ENCODE measurements at regions not wholly inside any gene's neighbourhood (a gene's known extent, or its start where the extent isn't known, plus 50 kb on each side); places are given as distances from the start of the nearest gene placed in this dataset.
A peak's percentile ranks its signal among the peaks of the same experiment; 100 is the strongest.

GRCh38 chr11:17135916-17136683 is 58.6 kb upstream of the RPS13 start:
- no TSS peak for BruUV-seq (replicated peaks)
- H3K36me3 Mint-ChIP-seq (ENCODE audit: insufficient read depth, unreplicated experiment): peaks cover 70% of the 10 kb centered on the region

DNA sequence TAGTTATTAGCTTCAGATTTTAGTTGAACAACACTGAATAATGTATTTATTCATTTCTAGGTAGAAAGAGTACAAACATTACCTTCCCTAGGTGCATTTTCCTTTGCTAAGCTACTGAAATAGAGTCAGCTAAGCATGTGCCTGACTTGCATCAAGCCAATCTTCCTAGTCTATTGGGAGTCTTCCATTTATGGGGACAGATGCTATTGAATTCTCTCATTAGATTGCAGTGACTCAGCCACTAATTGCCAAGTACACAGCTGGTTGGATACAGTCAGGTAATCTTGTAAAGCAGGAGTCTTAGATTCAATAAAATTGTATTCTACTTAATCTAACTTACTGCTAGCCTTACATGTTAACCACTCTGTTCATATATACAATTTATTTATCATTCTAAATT is 55.2 kb upstream of the RPS13 start:
- Mint-ChIP-seq H3K4me1 (ENCODE audit: insufficient read depth, unreplicated experiment) (peaks cover 12% of the 10 kb centered on the region), H3K27ac (ENCODE audit: low read depth, unreplicated experiment) (no peak overlapping the region), H3K4me3 (ENCODE audit: unreplicated experiment) (no peak overlapping the region), H3K9me3 (ENCODE audit: unreplicated experiment) (no peaks in the 10 kb centered on the region), H3K27me3 (ENCODE audit: insufficient read depth, unreplicated experiment) (no peaks in the 10 kb centered on the region), H3K36me3 (ENCODE audit: insufficient read depth, unreplicated experiment) (peaks cover 52% of the 10 kb centered on the region)
- no peak for DNase-seq (ENCODE audit: unreplicated experiment)
- CTCF ChIA-PET: interaction anchor here (0.6 kb wide), 1 partner anchor 27 kb away, joined by 3 read pairs; no protein-coding TSS in a partner anchor
- TF ChIP-seq, protein P1, sequence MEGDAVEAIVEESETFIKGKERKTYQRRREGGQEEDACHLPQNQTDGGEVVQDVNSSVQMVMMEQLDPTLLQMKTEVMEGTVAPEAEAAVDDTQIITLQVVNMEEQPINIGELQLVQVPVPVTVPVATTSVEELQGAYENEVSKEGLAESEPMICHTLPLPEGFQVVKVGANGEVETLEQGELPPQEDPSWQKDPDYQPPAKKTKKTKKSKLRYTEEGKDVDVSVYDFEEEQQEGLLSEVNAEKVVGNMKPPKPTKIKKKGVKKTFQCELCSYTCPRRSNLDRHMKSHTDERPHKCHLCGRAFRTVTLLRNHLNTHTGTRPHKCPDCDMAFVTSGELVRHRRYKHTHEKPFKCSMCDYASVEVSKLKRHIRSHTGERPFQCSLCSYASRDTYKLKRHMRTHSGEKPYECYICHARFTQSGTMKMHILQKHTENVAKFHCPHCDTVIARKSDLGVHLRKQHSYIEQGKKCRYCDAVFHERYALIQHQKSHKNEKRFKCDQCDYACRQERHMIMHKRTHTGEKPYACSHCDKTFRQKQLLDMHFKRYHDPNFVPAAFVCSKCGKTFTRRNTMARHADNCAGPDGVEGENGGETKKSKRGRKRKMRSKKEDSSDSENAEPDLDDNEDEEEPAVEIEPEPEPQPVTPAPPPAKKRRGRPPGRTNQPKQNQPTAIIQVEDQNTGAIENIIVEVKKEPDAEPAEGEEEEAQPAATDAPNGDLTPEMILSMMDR (IDR thresholded peaks at IDR 0.05; ENCODE audit: unreplicated experiment): no peak
- POLR2A ChIA-PET: no interaction called here
- intact Hi-C loops (cut with micrococcal nuclease): no loop called here
- BruUV-seq (replicated peaks): no TSS peak

More at GRCh38 chr11:17135916-17136683, 58.6 kb upstream of the RPS13 start:
- Mint-ChIP-seq H3K27ac (ENCODE audit: low read depth, unreplicated experiment) (peak overlapping the region; percentile 40), H3K4me3 (ENCODE audit: unreplicated experiment) (no peak overlapping the region), H3K4me1 (ENCODE audit: insufficient read depth, unreplicated experiment) (no peaks in the 10 kb centered on the region), H3K27me3 (ENCODE audit: insufficient read depth, unreplicated experiment) (no peaks in the 10 kb centered on the region), H3K9me3 (ENCODE audit: unreplicated experiment) (no peaks in the 10 kb centered on the region)
- DNase-seq (ENCODE audit: unreplicated experiment): no peak
- TF ChIP-seq, protein P1 (IDR thresholded peaks at IDR 0.05; ENCODE audit: unreplicated experiment): no peak
- intact Hi-C loops (cut with micrococcal nuclease): no loop called here
- ChIA-PET CTCF (interaction anchor here (0.7 kb wide), 1 partner anchor 287 kb away, joined by 3 read pairs; no protein-coding TSS in a partner anchor), POLR2A (no interaction called here)

DNA sequence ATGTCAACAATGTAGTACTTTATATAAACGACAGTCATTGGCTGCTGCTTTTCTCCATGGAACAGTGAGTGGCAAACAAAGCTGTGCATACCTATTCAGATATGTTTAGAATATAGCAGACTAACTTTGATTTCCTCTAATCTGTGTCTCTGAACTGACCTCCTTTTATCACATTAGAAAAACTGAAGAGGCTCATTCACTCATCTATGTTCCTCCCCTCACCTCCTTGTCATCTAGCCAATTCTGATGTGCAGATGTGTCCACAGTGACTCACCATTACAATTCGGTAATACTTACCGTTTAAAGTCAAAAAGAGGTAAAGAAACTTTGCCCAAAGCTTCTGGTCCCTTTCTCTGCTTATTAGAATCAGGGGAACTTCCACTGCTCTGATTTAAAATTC is 51.5 kb upstream of the RPS13 start:
- H3K4me3 Mint-ChIP-seq (ENCODE audit: unreplicated experiment): no peak overlapping the region
- intact Hi-C loops (cut with micrococcal nuclease): no loop called here
- BruUV-seq (replicated peaks): no TSS peak
- H3K27ac Mint-ChIP-seq (ENCODE audit: low read depth, unreplicated experiment): peak overlapping the region; percentile 9
- ChIA-PET CTCF (interaction anchor here (1.0 kb wide), 1 partner anchor 255 kb away, joined by 3 read pairs; no protein-coding TSS in a partner anchor), POLR2A (no interaction called here)
- peak; percentile 65 for DNase-seq (ENCODE audit: unreplicated experiment)
- peaks cover 37% of the 10 kb centered on the region for H3K36me3 Mint-ChIP-seq (ENCODE audit: insufficient read depth, unreplicated experiment)
- no peaks in the 10 kb centered on the region for H3K9me3 Mint-ChIP-seq (ENCODE audit: unreplicated experiment)
- peaks cover 12% of the 10 kb centered on the region for H3K4me1 Mint-ChIP-seq (ENCODE audit: insufficient read depth, unreplicated experiment)
- TF ChIP-seq, protein P1 (IDR thresholded peaks at IDR 0.05; ENCODE audit: unreplicated experiment): no peak
- H3K27me3 Mint-ChIP-seq (ENCODE audit: insufficient read depth, unreplicated experiment): no peaks in the 10 kb centered on the region
